CD4-positive, alpha-beta T cell treated with Interleukin-6 for 4 hours (primary cell): ENCODE measurements at regions not wholly inside any gene's neighbourhood (a gene's known extent, or its start where the extent isn't known, plus 50 kb on each side); places are given as distances from the start of the nearest gene placed in this dataset.
"Not testable (repeated sequence)": the region's sequence is repeated elsewhere in the genome, so short reads cannot be mapped to it uniquely, and the experiment has no call there.

Source experiments
- DNase-seq: peaks from one replicate; pipeline ENCODE4 v3.0.0-alpha.2; 2020; ENCODE audit warnings: mixed read lengths

DNA sequence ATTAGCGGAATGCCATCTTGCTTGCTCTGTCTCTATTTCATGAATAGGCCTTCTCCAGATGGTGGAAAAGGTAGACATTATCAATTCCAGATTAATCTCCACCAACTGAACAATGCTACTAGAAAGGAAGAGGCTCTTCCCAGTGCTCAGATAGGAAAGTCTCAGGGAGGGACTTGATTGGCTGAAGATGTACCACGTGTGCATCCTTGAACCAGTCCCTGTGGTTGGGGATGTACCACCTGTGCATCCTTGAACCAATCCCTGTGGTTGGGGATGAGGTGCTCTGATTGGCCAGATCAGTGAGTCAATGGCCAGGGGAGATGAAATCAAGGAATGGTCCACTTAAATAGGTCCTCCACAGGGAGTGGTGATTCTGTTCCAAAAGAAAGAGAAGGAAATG lies 246.2 kb downstream of the NPIPA7 start:
- not testable (repeated sequence) for DNase-seq

DNA sequence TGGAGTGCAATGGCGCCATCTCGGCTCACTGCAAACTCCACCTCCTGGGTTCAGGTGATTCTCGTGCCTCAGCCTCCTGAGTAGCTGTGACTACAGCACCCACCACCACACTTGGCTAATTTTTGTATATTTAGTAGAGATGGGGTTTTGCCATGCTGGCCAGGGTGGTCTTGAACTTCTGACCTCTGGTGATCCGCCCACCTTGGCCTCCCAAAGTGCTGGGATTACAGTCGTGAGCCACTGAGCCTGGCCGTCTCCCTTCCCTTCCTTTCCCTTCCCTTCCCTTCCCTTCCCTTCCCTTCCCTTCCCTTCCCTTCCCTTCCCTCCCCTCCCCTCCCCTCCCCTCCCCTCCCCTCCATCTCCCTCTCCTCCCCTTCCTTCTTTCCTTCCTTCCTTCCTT lies 248.9 kb downstream of the NPIPA7 start:
- not testable (repeated sequence) for DNase-seq

DNA sequence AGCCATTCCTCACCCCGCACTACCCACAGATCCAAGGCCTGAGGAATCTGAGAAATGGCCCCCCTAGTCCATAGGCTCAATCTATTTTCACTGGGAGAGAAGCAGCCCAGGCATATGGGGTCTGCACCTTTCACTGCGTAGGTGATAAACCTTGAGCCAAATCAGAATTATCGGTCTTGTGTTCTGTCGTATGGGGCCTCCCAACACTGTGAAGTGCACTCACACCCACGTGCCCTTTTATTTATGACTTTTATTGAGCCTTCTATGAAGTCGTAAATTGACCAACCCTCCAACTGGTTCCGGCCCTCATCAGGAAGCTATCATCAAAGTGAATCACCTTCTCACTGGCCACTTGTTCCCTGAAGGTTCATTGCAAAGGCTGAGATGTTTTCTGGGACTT lies 259.3 kb downstream of the NPIPA7 start:
- DNase-seq = not testable (repeated sequence)

DNA sequence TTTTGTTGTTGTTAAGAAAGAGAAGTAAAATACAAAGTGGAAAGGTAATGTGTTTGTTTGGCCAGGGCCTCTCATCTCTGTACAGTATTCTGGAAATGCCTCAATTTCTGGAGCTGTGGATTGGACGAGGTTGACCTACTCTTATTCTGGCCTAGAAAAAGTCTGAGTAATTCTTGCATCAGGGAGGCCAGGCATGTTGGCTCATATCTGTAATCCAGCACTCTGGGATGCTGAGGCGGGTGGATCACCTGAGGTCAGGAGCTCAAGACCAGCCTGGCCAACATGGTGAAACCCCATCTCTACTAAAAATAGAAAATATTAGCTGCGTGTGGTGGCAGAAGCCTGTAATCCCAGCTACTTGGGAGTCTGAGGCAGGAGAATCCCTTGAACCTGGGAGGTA lies 259.8 kb downstream of the NPIPA7 start:
- not testable (repeated sequence) for DNase-seq

DNA sequence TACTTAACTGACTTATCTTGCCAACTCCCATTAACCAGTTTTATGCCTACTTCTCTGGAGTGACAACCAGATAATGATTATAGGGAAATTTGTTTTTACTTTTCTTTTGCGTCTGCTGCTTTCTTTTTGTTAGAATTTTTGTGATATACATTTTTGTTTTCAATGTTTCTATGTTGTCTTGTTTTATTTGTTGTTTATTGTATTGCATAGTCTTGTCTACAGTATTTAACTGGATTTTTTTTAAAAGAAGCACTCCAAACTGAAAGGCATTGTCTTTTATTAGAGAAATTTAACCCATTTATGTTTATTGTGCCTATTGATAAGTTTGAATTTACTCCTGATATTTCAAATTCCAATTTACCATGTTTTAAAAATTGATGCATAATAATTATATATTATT lies 264.9 kb downstream of the NPIPA7 start:
- DNase-seq = not testable (repeated sequence)

DNA sequence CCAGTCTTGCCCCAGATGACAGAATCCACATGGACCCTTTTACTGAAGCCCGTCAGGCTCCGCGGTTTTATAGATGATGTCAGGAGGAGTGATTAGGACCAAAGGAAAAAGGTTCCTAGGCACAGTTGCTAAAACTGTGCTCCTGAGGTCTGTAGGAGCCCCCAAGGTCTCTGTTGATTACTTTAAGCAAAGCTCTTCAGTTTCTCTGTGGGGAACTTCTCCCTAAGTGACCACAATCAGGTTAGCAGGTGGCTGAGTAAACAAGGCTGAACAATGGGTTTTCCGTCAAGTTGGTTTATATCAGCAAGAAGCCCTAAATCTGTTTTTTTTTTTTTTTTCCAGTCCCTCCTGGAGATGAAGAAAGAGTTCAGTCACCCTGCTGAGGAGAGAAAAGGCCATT lies 269.1 kb downstream of the NPIPA7 start:
- not testable (repeated sequence) for DNase-seq

DNA sequence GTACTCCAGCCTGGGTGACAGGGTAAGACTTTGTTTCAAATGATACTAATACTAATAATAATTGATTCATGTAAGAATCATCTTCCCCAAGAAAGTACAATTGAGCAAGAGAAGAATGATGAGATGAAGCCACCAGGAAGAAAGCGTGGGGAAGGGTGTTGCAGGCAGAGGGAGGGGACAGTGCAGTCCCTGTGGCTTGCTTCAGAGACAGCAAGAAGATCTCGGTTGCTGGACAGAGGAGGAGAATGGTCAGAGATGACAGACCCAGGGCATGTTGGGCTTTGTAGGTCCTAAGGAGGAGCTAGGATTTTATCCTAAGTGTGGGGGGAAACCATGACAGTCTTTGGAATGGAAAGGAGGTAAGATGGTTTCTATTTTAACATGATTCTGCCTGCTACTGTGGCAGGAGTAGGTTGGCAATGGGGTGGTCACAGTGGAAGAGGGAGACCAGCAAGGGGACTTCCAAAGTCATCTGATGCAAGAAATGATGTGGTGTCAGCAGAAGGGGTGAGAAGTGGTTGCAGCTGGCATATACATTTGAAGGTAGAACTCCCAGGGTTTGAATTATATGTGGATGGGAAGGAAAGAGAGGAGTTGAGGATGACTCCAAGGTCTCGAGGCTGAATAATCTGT lies 293.4 kb downstream of the NPIPA7 start:
- not testable (repeated sequence) for DNase-seq

DNA sequence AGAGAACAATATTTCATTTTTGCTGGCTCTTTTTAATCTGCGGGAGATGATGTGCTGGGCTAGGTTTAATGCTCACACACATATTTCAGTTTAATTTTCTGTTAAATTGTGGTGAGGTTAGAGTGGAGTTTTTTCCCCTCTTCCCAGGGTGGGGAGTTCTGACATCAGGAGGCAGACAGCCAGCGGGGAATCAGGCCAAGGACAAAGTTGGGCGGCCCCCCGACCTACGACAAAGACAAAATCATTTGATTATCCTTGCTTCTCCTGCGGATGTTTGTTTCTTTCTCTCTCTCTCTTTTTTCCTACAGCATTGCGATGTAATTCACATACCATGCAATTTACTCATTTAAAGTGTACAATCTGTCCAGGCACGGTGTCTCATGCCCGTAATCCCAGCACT lies 295.9 kb downstream of the NPIPA7 start:
- DNase-seq = not testable (repeated sequence)

DNA sequence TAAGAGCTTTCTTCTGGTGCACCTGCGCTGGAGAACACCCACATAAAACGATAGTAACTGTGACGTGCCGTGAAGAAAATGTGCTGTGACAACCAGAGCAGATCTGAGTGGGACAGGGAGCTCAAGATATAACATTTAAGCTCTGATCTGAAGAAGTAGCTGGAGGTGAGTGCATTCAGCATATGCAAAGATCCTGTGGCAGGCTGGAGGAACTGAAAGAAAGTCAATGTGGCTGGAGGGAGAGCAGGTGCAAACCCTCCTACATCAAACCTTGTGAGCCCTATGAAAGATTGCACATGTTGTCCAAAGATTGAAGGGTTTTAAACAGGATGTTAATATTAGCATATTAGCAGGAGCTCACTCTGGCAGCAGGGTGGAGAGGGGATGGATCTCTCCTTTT lies 342.9 kb downstream of the NPIPA7 start:
- DNase-seq = not testable (repeated sequence)

DNA sequence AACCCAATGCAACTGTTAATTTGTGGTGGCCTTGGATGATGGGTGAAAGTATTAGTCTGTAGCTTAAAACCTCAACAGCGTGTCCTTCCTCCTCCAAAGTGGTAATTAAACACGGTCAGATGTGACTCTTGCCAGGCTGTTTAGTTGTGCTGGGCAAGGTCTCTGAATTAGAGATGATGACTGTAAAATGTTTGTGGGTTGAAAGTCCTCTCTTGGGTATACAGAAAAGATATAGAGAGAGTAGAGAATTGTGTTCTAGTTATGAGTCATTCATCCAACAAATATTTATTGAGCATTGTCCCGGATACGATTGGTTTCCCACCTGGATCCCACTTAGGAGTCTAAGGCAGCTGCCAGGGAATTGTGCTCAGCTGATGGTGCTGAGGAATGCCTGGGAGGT lies 343.7 kb downstream of the NPIPA7 start:
- not testable (repeated sequence) for DNase-seq

DNA sequence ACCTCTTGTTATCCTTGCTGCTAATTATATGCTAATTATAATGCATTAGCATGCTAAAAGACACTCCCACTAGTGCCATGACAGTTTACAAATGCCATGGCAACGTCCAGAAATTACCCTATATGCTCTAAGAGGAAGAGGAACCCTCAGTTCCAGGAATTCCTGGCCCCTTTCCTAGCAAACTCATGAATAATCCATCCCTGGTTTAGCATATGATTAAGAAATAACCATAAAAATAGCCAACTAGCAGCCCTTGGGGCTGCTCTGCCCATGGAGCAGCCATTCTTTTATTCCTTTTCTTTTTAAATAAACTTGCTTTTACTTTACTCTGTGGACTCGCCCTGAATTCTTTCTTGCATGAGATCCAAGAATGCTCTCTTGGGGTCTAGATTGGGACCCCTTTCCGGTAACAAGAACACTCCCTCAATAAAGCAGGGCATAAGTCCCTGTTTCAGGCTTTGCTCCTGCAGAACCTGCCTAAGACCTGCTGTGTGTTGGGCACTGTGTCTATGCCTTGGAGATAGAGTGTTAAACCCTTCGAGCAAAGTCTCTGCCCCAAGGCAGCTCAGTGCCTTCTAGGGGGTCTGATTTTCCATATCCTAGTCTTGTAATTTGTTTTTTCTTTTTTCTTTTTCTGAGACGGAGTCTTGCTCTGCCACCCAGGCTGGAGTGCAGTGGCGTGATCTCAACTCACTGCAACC lies 345.0 kb downstream of the NPIPA7 start:
- DNase-seq = not testable (repeated sequence)

DNA sequence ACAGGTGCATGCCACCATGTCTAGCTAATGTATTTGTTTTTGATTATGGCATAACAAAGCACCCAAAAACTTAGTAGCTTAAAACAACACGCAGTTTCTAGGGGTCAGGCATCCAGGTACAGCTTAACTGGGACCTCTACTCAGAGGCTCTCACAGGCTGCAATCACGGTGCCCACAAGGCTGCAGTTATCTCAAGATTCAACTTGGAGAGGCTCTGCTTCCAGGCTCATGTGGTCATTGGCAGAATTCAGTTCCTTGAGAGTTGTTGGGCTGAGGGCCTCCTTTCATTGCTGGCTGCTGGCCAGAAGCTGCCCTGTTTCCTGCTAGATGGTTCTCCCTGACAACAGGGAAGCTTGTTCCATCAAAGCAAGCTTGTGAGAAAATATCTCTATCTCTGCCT lies 348.1 kb downstream of the NPIPA7 start:
- not testable (repeated sequence) for DNase-seq

DNA sequence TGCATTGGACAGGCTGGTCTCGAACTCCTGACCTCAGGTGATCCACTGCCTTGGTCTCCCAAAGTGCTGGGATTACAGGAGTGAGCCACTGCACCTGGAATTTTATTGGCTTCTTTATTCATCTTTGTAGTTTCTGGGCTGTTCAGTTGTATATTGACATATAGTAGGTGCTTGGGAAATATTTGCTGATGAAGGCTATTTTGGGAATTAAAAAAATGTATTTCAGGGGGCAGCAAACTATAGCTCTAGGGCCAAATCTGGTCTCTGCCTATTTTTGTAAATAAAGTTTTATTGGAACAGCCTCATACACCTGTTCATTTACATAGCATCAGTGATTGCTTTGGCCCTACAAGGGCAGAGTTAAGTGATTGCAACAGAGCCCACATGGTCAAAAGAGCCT lies 363.6 kb downstream of the NPIPA7 start:
- not testable (repeated sequence) for DNase-seq

DNA sequence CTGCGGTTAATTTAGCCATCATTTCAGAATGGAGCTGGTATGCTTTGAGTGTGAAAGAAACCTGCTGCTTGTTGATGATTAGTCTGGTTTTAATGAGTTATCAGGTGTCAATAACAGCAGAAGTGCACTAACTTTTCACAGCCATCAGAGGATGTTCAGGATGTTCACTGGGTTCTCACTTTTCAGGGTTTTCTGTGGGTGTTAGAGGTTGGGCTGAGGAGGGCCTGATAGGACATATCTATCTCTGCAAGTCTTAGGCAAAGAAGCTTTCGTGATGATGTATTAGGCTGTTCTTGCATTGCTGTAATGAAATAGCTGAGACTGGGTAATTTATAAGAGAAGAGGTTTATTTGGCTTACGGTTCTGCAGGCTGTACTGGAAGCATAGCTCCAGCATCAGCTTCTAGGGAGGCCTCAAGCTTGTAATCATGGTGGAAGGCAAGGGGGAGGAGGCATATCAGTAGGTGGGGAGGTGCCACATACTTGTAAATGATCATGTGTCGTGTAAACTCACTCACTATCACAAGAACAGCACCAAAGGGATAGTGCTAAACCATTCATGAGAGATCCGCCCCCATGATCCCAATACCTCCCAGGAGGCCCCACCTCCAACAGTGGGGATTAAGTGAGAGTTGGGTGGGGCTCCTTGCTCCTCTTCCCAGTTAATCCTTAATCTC lies 376.2 kb downstream of the NPIPA7 start:
- DNase-seq = not testable (repeated sequence)

DNA sequence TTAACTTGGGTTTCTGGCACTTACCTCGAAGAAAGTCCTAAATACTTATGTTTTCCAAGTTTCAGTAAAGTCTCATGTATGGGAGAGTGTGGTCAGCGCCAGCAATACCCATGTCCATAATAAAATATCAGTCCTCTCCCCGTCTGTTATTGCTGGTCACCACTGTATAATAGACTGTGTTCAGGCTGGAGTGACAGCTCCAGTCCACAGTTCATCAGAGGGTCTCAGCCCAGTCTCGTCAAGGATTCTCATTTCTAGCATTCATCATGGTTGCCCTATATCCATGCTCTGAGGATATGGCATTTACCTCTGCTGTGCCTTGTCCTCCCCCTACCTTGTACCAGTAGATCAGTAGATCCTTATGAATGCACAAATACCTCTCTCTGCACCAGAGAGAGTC lies 384.5 kb downstream of the NPIPA7 start:
- DNase-seq = no peak

DNA sequence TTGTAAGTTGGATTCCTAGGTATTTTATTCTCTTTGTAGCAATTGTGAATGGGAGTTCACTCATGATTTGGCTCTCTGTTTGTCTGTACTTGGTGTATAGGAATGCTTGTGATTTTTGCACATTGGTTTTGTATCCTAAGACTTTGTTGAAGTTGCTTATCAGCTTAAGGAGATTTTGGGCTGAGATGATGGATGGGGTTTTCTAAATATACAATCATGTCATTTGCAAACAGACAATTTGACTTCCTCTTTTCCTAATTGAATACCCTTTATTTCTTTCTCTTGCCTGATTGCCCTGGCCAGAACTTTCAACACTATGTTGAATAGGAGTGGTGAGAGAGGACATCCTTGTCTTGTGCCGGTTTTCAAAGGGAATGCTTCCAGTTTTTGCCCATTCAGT lies 391.8 kb downstream of the NPIPA7 start:
- DNase-seq = not testable (repeated sequence)

DNA sequence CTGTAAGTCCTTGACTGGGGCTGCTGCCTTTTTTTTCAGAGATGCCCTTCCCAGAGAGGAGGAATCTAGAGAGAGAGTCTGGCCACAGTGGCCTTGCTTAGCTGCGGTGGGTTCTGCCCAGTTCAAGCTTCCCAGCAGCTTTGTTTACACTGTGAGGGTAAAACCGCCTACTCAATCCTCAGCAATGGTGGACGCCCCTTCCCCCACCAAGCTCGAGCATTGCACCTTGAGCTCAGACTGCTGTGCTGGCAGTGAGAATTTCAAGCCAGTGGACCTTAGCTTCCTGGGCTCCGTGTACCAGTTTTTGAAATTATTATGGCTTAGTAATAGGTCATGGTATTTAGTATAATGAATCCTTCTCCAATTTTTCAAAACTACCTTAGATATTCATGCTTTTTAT lies 395.4 kb downstream of the NPIPA7 start:
- DNase-seq = no peak

DNA sequence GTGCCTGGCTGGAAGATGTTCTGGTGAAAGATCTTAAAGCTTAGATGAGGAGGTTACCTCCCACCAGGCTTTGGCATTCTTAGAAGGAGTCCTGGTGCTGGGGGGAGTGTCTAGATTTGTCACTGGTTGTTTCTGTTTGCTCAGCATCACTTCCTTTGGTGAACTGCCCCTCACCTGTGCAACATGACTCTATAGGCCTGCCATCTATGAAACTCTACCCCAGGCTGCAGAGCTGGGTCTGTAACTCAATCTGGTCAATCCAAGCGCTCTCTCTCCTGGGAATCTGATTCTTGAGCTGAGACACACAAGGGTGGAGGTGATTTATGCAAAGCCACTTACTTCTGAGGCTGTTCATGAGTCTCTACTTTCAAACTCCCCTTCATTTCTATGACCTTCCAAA lies 399.4 kb downstream of the NPIPA7 start:
- no peak for DNase-seq

DNA sequence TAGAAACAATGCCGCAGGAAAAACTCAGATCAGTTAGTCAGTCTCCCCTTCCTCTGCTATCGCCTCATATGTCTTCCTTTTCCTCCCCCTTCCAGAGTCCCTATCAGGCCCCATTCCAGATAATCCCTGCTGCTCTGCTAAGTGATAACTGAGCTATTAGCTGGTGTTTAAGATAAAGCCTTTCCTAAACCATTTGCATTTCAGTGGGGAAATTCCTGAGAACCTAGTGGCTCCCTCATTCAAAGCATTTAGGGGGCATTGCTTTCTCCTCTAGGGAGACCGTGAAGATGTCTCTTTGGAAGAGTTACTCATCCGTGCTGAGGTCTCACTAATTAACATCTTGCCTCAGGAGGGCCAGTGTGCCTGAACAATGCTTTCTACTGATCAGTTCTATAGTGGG lies 401.6 kb downstream of the NPIPA7 start:
- no peak for DNase-seq

DNA sequence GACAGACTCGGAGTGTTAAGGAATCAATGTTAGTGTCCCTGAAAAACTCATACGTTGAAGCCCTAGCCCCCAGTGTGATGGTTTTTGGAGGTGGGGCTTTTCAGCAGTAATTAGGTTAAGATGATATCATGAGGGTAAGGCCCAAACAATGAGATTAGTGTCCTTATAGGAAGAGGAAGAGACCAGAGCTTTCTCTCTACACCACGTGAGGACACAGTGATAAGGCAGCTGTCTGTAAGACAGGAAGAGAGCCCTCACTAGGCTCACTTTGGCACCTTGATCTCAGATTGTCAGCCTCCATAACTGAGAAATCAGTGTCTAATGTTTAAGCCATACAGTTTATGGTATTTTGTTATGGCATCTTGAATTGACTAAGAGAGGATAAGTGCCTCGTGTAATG lies 403.2 kb downstream of the NPIPA7 start:
- no peak for DNase-seq

DNA sequence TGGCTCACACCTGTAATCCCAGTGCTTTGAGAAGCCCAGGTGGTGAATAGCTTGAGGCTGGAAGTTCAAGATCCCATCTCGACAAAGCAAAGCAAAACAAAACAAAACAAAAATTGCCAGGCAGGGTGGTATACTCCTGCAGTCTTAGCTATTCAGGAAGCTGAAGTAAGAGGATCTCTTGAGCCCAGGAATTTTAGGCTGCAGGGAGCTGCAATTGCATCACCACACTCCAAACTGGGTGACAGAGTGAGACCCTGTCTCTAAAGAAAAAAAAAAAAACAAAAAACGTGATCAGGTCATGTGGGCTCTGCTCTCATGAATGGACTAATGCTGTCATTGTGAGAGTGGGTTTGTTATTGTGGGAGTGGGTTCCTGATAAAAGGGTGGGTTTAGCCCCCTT lies 409.1 kb downstream of the NPIPA7 start:
- DNase-seq = no peak

DNA sequence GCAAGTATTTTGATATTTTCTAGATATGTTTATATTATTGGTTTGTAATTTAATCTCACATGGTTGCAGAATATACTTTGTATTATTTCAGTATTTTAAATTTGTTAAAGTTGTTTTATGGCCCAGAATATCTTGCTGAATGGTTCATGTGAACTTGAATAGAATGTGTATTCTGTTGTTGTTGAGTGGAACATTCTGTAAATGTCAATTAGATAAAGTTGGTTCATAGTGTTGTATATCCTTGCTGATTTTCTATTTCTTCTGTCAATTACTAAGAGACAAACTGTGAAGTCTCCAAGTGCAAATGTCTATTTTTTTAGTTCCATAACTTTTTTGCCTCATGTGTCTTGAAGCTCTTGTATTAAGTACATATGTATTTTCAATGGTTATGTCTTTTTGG lies 411.7 kb downstream of the NPIPA7 start:
- no peak for DNase-seq

DNA sequence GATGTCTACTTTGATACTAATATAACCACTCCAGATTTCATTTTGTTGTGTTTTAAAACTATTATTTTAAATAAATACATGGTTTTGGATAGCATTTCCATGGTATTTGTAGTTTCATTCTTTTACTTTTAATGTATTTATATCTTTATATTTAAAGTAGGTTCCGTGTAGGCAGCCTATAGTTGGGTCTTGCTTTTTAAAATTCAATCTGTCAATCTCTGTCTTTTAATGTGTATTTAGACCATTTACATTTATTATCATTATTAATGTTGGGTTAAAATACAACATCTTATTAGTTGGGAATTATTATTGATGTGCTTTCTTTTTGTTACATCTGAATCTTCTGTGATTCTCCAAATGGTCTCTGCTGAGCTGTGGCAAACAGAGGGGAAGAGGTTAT lies 412.1 kb downstream of the NPIPA7 start:
- DNase-seq = no peak

DNA sequence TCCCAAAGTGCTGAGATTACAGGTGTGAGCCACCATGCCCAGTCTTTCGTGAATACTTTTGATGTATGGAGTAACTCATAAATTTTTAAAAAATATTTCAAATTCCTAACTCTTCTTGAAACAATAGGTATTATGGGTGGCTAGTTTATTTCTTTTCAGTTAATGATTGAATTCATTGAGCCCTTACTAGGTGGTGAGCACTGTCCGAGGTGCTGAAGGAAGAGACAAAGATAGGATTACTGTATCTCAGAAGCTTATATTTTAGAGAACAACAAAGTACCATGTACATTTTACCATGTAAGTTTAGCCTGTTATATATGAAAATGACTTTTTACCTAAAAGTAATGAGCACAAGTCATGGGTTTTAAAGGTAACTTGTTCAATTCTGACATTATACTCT lies 418.3 kb downstream of the NPIPA7 start:
- DNase-seq = no peak
